A549 (cell line): ENCODE measurements at regions not wholly inside any gene's neighbourhood (a gene's known extent, or its start where the extent isn't known, plus 50 kb on each side); places are given as distances from the start of the nearest gene placed in this dataset.

Source experiments
- CTCF ChIP-seq: fragments of >200 bp; sonication (Bioruptor Twin); formaldehyde crosslinking; IDR thresholded peaks from 3 replicates; pipeline ENCODE4 v1.5.1; 2016
- MAFK ChIP-seq: fragments of 450-650 bp; IDR thresholded peaks from 2 replicates; pipeline ENCODE4 v1.6.1; 2014; ENCODE audit not compliant: partially characterized antibody
- POLR2A ChIP-seq: IDR thresholded peaks from 2 replicates; pipeline ENCODE4 v1.6.1; 2012; ENCODE audit warnings: mild to moderate bottlenecking, low read length
- RAD21 ChIP-seq, 2 experiments: fragments of >200 bp in 1 of 2; sonication (Bioruptor Twin) in 1 of 2; formaldehyde crosslinking in 1 of 2; IDR thresholded peaks in 1 of 2; conservative IDR thresholded peaks in 1 of 2; 2 replicates in 1 of 2; 3 replicates in 1 of 2; pipeline ENCODE4 v1.6.1; 2012 to 2018; ENCODE audit warnings: inconsistent platforms in 1 of 2
- RARB ChIP-seq: fragments of 250-450 bp; sonication (Bioruptor Pico); IDR thresholded peaks from 2 replicates; pipeline ENCODE4 v1.8.0; 2021; ENCODE audit warnings: mild to moderate bottlenecking, moderate library complexity

- TF ChIP-seq POLR2A (no peak), MAFK (no peak), CTCF (no peak), RARB (CRISPR knock-in tag) (no peak), RAD21 (conservative IDR thresholded peaks at IDR 0.05 in 1 of 2, IDR thresholded peaks at IDR 0.05 in 1 of 2) (no peak)
Measured at GRCh38 chr6:101001012-101001411, 119.9 kb upstream of the ASCC3 start.
